Stimulated activated naive CD8-positive, alpha-beta T cell treated with anti-CD3 and anti-CD28 coated beads, Interleukin-15, Interleukin-2, amounts not matched to agents 100 ng/mL and 50 ng/mL, for 24 hours (primary cell): ENCODE measurements at regions not wholly inside any gene's neighbourhood (a gene's known extent, or its start where the extent isn't known, plus 50 kb on each side); places are given as distances from the start of the nearest gene placed in this dataset.
A peak's percentile ranks its signal among the peaks of the same experiment; 100 is the strongest.

Experiments
- H3K27ac Mint-ChIP-seq: one replicate; pipeline ENCODE4 v1.8.0; 2021; ENCODE audit warnings: mild to moderate bottlenecking, mixed read lengths
- H3K27me3 Mint-ChIP-seq: one replicate; pipeline ENCODE4 v1.8.0; 2021; ENCODE audit warnings: mixed read lengths
- H3K36me3 Mint-ChIP-seq: one replicate; pipeline ENCODE4 v1.8.0; 2021; ENCODE audit warnings: low read depth, mixed read lengths
- H3K4me1 Mint-ChIP-seq: one replicate; pipeline ENCODE4 v1.8.0; 2021; ENCODE audit warnings: low read depth, mixed read lengths
- H3K4me3 Mint-ChIP-seq: one replicate; pipeline ENCODE4 v1.8.0; 2021; ENCODE audit warnings: mild to moderate bottlenecking, mixed read lengths
- H3K9me3 Mint-ChIP-seq: one replicate; pipeline ENCODE4 v1.8.0; 2021; ENCODE audit warnings: mixed read lengths

GRCh38 chrX:134732152-134732551, 64.9 kb downstream of the PABIR2 start:
- H3K4me1 Mint-ChIP-seq: no peaks in the 10 kb centered on the region
- no peak overlapping the region for H3K27ac Mint-ChIP-seq
- no peaks in the 10 kb centered on the region for H3K36me3 Mint-ChIP-seq
- no peak overlapping the region for H3K4me3 Mint-ChIP-seq
- H3K9me3 Mint-ChIP-seq: no peaks in the 10 kb centered on the region
- peaks cover 5% of the 10 kb centered on the region for H3K27me3 Mint-ChIP-seq

GRCh38 chrX:134727363-134727762, 69.1 kb upstream of the PLAC1 start:
- Mint-ChIP-seq H3K36me3 (no peaks in the 10 kb centered on the region), H3K4me1 (no peaks in the 10 kb centered on the region), H3K4me3 (no peak overlapping the region), H3K27me3 (peaks cover 5% of the 10 kb centered on the region), H3K9me3 (no peaks in the 10 kb centered on the region), H3K27ac (no peak overlapping the region)

GRCh38 chrX:134725103-134725690, 66.9 kb upstream of the PLAC1 start:
- Mint-ChIP-seq H3K9me3 (no peaks in the 10 kb centered on the region), H3K27me3 (peaks cover 5% of the 10 kb centered on the region), H3K36me3 (no peaks in the 10 kb centered on the region), H3K4me1 (no peaks in the 10 kb centered on the region), H3K4me3 (no peak overlapping the region), H3K27ac (no peak overlapping the region)

- peaks cover 20% of the 10 kb centered on the region for H3K4me1 Mint-ChIP-seq
- H3K27ac Mint-ChIP-seq: no peak overlapping the region
- H3K27me3 Mint-ChIP-seq: no peaks in the 10 kb centered on the region
- no peaks in the 10 kb centered on the region for H3K9me3 Mint-ChIP-seq
- H3K36me3 Mint-ChIP-seq: no peaks in the 10 kb centered on the region
- H3K4me3 Mint-ChIP-seq: no peak overlapping the region
Measured at GRCh38 chrX:134721766-134722532, 63.7 kb upstream of the PLAC1 start.

GRCh38 chrX:134718966-134719317, 60.7 kb upstream of the PLAC1 start:
- no peaks in the 10 kb centered on the region for H3K36me3 Mint-ChIP-seq
- peaks cover 20% of the 10 kb centered on the region for H3K4me1 Mint-ChIP-seq
- H3K9me3 Mint-ChIP-seq: no peaks in the 10 kb centered on the region
- H3K27ac Mint-ChIP-seq: peak overlapping the region; percentile 79
- no peak overlapping the region for H3K4me3 Mint-ChIP-seq
- H3K27me3 Mint-ChIP-seq: no peaks in the 10 kb centered on the region

- H3K27me3 Mint-ChIP-seq: no peaks in the 10 kb centered on the region
- peaks cover 20% of the 10 kb centered on the region for H3K4me1 Mint-ChIP-seq
- H3K9me3 Mint-ChIP-seq: no peaks in the 10 kb centered on the region
- peak overlapping the region; percentile 83 for H3K27ac Mint-ChIP-seq
- no peaks in the 10 kb centered on the region for H3K36me3 Mint-ChIP-seq
- no peak overlapping the region for H3K4me3 Mint-ChIP-seq
Measured at GRCh38 chrX:134718105-134718965, 60.1 kb upstream of the PLAC1 start.

- peaks cover 3% of the 10 kb centered on the region for H3K27me3 Mint-ChIP-seq
Measured at GRCh38 chrX:134717698-134718097, 59.4 kb upstream of the PLAC1 start.

GRCh38 chrX:134716620-134717012, 58.3 kb upstream of the PLAC1 start:
- H3K9me3 Mint-ChIP-seq: no peaks in the 10 kb centered on the region
- H3K27ac Mint-ChIP-seq: no peak overlapping the region
- H3K4me1 Mint-ChIP-seq: peaks cover 24% of the 10 kb centered on the region
- peaks cover 3% of the 10 kb centered on the region for H3K27me3 Mint-ChIP-seq
- H3K4me3 Mint-ChIP-seq: no peak overlapping the region
- no peaks in the 10 kb centered on the region for H3K36me3 Mint-ChIP-seq

More at GRCh38 chrX:134717698-134718097, 59.4 kb upstream of the PLAC1 start:
- no peaks in the 10 kb centered on the region for H3K9me3 Mint-ChIP-seq
- peaks cover 21% of the 10 kb centered on the region for H3K4me1 Mint-ChIP-seq
- no peaks in the 10 kb centered on the region for H3K36me3 Mint-ChIP-seq
- peak overlapping the region; percentile 83 for H3K27ac Mint-ChIP-seq
- H3K4me3 Mint-ChIP-seq: no peak overlapping the region

GRCh38 chrX:134715930-134716619, 57.8 kb upstream of the PLAC1 start:
- H3K4me1 Mint-ChIP-seq: peaks cover 24% of the 10 kb centered on the region
- H3K27me3 Mint-ChIP-seq: peaks cover 3% of the 10 kb centered on the region
- no peaks in the 10 kb centered on the region for H3K36me3 Mint-ChIP-seq
- no peak overlapping the region for H3K27ac Mint-ChIP-seq
- H3K9me3 Mint-ChIP-seq: no peaks in the 10 kb centered on the region
- H3K4me3 Mint-ChIP-seq: no peak overlapping the region

GRCh38 chrX:134714633-134715110, 56.4 kb upstream of the PLAC1 start:
- no peak overlapping the region for H3K4me3 Mint-ChIP-seq
- H3K4me1 Mint-ChIP-seq: peaks cover 24% of the 10 kb centered on the region
- no peaks in the 10 kb centered on the region for H3K9me3 Mint-ChIP-seq
- H3K27me3 Mint-ChIP-seq: peaks cover 3% of the 10 kb centered on the region
- no peaks in the 10 kb centered on the region for H3K36me3 Mint-ChIP-seq
- H3K27ac Mint-ChIP-seq: no peak overlapping the region

- H3K9me3 Mint-ChIP-seq: no peaks in the 10 kb centered on the region
- H3K27ac Mint-ChIP-seq: no peak overlapping the region
- no peaks in the 10 kb centered on the region for H3K36me3 Mint-ChIP-seq
- H3K4me1 Mint-ChIP-seq: peaks cover 18% of the 10 kb centered on the region
- H3K4me3 Mint-ChIP-seq: no peak overlapping the region
- H3K27me3 Mint-ChIP-seq: peaks cover 3% of the 10 kb centered on the region
Measured at GRCh38 chrX:134713618-134714107, 55.4 kb upstream of the PLAC1 start.

- no peak overlapping the region for H3K4me3 Mint-ChIP-seq
- H3K27me3 Mint-ChIP-seq: peaks cover 3% of the 10 kb centered on the region
- H3K27ac Mint-ChIP-seq: no peak overlapping the region
- H3K36me3 Mint-ChIP-seq: no peaks in the 10 kb centered on the region
- peaks cover 4% of the 10 kb centered on the region for H3K4me1 Mint-ChIP-seq
- H3K9me3 Mint-ChIP-seq: no peaks in the 10 kb centered on the region
Measured at GRCh38 chrX:134712272-134712671, 54.0 kb upstream of the PLAC1 start.

- peaks cover 4% of the 10 kb centered on the region for H3K4me1 Mint-ChIP-seq
- no peak overlapping the region for H3K4me3 Mint-ChIP-seq
- no peak overlapping the region for H3K27ac Mint-ChIP-seq
- H3K9me3 Mint-ChIP-seq: no peaks in the 10 kb centered on the region
- peaks cover 3% of the 10 kb centered on the region for H3K27me3 Mint-ChIP-seq
- H3K36me3 Mint-ChIP-seq: no peaks in the 10 kb centered on the region
Measured at GRCh38 chrX:134711135-134711921, 53.1 kb upstream of the PLAC1 start.
